ENCODE measurements at regions not wholly inside any gene's neighbourhood (a gene's known extent, or its start where the extent isn't known, plus 50 kb on each side); places are given as distances from the start of the nearest gene placed in this dataset.
A peak's percentile ranks its signal among the peaks of the same experiment; 100 is the strongest.
"Not testable (repeated sequence)": the region's sequence is repeated elsewhere in the genome, so short reads cannot be mapped to it uniquely, and the experiment has no call there.

DNA sequence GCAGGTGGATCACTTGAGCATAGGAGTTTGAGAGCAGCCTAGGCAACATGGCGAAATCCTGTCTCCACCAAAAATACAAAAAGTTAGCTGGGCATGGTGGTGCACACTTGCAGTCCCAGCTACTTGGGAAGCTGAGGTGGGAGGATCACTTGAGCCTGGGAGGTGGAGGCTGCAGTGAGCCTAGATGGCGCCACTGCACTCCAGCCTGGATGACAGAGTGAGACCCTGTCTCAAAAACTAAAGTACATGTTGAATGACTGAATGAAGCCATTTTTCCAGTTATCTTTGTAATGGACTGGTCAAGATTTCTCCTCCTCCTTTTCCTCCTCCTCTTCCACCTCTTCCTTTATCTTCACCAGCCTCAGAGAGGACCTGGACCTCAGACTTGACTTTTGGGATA lies 272.0 kb downstream of the SMAD2 start:
- DNase-seq, result no peak

DNA sequence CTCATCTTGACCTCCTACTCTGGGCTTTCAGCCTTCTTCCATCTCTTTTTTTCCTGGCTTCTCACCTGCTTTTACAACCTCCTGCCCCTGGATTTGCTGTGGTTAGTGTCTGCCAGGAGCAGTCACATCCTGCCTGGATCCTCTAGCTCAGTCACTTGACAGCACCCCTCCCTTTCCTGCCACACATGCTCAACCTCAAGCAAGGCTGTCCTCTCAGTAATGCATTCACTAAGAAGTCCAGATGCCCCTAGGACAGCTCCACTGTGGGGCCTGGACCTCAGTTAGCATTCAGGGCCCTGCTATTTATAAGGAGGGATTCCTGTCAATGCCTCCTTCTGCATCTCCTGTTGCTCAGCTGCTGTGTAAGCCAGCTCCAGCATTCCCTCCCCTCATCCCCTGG lies 275.5 kb downstream of the SMAD2 start:
- DNase-seq, result no peak

DNA sequence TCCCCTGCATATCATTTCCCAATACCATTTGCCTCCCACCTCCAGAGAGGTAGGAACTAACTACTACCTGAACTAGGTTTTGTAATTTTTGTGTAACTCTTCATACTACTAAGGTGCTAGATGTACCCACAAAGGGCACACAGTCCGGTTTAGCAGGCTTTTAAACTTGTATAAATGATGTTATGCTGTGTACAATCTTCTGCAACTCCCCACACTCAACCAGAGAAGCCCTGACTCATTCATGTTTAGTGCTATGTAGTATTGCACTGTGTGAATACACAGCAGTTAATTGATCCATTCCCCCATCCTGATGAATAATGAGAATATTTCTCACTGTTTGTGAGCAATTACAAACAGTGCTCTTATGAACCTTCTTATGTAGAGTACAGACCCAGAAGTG lies 285.6 kb downstream of the SMAD2 start:
- DNase-seq, result no peak

DNA sequence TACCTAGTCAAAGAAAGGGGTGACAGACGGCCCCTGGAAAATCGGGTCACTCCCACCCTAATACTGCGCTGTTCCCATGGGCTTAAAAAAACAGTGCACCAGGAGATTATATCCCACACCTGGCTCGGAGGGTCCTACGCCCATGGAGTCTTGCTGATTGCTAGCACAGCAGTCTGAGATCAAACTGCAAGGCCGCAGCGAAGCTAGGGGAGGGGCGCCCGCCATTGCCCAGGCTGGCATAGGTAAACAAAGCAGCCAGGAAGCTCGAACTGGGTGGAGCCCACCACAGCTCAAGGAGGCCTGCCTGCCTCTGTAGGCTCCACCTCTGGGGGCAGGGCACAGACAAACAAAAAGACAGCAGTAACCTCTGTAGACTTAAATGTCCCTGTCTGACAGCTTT lies 292.9 kb downstream of the SMAD2 start:
- DNase-seq, result not testable (repeated sequence)

DNA sequence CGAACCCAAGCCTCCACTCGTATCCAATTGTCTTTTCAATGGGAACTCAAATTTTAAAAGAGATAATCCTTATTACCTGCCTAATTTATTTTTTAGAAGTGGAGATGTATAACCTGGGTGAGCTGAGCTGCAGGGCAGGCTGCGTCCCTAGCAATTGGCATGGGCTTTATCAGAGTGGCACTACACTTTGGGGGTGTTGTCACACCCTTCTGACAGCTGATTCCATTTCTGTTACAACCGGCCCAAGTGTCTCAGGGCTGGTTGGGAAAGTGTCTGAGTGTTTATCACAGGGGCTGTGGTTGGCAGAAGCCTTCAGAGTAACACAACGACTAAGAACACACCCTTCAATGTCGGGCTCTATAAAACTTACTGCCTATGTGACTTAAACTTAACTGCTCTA lies 295.0 kb downstream of the SMAD2 start:
- no peak for DNase-seq

DNA sequence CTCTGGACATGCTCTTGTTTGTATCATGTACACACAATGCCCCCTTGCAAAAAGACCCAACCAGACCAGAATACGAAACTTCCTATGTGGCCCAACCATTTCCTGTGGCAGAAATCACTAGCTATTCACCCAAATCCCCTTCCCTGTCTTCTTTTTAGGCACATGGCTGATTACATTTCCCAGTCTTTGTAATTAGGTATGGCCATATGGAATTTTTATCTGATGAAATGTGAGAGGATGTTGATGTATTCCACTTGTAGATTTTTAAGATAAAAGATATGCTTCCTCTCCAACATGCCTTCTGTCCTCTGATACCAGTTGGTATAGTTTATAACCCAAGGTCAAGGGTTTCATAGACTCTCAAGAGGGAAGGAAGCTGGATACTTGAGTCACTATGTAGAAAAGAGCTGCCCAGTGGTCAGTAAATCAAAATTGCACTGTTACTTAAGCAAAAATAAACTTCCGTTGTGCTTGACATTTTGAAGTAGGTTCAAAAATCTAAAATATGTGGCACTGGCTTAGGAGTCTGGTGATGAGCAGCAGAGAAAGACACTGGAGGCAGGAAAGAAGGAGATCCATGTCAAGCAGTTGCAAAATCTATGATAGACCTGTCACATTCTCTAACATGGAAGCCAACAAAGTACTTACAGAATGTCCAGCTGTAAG lies 297.4 kb downstream of the SMAD2 start:
- DNase-seq, result no peak

DNA sequence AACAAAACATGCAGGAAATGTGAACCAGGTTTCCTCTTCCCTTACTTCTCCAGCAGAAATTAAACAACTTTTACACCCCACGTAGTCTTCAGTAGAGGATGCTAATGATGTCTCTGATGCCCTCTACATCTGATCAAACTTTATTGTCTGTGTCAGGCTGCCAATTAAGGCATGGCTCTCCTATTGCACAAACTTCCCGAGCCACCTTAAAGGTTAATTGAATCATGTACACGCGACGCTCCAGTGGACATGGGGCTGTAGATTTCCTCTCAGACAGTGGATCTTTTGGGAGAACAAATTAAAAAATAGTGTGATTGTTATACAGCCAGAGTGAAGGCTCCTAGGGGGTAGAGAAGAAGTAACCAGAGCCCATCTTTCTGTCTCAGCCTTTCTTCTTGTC lies 301.6 kb downstream of the SMAD2 start:
- DNase-seq, result peak; percentile 11

DNA sequence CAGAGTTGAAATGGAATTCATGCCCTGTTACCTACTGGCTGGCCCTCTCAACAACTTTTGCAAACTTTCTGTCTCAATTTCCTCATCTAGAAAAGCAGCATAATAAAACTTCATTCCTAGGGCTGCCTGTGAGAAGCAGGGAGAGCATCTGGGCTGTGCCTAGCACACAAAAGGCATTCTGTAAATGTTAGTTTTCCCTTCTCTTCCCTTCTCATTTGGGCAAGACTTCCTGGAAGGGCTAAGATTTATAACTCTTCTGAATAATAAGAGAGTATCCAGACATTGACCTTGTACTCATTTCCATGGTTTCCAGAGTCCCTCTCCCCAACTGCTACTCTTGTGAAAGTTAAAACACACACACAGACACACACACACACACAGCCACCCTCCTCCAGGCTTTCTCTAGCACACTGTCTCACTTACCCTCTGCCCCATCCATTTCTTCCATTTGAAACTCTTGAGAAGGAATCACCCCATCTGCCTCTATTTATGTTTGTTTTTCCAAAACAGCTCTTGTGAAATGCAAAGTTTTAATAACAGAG lies 302.1 kb downstream of the SMAD2 start:
- no peak for DNase-seq

DNA sequence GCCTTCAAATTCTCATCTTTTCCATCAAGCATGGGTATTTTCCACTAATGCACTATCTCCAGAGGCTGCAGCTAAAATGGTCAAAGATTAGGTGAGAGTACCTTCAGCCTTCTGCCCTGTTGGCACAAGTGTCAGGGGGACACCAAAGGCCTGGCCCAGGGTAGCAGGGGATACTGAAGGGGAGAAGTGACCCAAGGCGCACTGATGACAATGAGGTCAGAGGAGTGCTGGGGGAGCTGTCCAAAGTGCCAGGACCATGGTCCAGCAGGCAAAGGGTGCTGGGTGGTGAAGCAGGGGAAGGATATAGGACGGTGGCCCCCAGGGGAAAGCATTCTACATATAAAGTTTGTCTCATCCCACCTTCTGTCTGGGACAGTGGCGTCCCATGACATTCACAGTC lies 303.4 kb downstream of the SMAD2 start:
- DNase-seq, result peak; percentile 30

DNA sequence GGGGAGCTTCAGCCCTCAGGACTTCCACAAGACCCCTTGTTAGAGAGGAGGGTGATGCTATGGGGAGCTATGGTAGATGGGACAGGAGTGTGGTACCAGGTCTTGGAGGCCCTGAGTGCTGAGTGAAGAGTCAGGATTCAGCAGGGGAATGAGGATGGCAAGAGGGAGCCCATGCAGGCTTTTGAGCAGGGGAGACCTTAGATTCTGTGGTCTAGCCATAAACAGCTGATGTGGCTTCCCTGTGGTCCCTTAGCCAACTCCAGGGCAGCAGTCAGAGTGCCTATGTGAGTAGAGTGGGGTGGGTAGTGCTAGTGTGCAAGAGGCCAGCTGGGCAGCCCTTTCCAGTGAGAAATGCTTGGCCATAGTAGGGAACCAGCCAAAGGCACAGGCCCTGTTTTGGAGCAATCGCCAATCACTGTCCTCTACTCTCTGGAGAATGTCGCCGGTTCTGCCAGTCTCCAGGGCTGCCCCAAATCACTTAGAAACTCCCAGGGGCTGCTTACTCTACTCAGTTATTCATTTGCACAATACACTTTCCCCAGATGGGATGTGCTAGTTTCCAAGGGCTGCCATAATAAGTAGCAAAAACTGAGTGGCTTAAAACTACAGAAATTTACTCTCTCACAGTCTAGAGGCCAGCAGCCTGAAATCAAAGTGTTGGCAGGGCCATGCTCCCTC lies 310.5 kb downstream of the SMAD2 start:
- peak; percentile 23 for DNase-seq

DNA sequence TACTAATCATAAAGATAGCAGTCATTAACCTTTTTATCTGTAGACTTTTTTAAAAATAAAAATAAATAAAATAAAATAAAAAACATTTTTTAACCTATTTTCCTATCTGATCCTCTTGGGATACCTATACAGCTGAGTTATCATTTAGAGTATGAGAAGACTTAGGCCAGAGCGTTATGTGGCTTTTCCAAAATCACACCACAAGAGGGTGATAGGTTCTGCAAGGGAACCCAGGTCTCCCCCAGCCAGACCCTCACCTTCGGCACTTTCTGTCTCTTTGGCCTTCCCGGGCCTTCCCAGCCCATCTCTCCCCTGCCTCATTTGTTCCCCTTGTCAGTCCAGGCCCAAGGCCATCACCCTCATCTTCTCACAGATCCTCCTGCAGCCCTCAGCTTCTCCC lies 311.7 kb downstream of the SMAD2 start:
- peak; percentile 12 for DNase-seq

DNA sequence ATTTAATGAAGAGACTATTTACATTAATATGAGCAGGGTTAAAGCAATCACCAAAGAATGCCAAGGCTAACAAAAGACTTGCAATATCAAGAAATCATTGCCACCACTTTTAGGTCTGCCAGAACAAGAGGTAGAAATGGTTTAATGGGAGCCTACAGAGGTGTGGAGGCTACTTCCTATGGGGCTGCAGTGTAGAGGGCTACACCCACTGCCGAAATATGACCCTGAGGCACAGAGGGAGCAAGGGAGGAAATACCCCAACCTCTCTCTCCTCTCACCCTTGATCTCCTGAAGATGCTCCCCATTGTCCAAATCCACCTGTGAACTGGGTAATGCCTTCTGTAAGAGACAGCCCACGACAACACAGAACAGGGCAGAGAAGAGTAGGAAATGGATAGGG lies 315.4 kb downstream of the SMAD2 start:
- peak; percentile 17 for DNase-seq

DNA sequence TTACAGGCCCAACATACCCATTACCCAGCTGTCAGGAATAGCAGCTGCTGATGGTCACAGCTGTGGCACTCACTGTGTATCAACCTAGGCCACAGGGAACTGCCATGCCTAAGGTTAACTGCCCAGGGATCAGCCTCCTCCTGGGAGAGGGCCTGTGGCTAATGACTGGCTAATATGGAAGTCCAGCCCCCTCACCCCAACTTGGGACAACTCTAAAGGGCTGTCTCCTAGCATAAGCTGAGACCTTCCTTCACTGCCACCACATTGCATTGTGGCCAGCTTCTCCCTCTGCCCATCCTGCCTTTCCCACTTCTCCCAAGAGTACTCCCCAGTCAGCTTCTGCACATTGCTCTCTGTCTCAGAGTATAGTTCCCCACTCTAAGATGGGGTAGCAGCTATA lies 316.5 kb downstream of the SMAD2 start:
- DNase-seq, result peak; percentile 35

DNA sequence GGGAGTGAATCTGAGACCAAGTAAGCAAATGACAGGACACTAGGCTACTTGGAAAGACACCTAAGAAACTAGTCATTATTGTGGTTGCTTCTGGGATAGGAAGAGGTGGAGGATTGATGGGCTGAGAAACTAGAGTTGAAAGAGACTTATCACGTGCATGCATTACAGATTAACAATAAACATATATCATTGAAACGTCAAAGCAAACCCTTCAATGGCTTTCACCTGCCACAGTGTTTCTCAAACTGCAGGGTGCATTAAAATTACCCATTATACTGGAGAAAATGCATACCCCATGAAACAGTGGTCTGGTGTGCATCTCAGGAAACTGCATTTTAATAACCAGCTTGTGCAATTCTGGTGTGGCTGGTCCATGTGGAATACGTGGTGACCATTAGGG lies 318.8 kb downstream of the SMAD2 start:
- no peak for DNase-seq

DNA sequence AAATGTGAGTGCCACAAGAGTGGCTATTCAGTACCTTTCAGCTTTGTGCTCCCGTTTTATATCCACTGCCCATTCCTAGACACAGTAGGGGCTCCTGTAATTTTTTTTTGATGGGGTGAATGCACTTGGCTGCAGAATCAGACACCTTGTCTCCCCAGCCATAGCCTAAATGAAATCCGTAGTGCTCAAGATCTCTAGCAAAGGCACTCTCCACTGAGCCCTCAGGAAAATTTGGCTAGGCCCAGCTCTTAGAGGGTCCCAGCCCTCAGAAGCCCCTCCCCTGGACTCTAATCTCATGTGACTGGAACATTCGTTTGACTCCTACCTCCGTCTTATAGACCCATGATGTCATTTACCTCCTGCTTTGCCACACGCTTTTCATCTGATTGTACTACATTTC lies 323.9 kb downstream of the SMAD2 start:
- DNase-seq, result peak; percentile 32

DNA sequence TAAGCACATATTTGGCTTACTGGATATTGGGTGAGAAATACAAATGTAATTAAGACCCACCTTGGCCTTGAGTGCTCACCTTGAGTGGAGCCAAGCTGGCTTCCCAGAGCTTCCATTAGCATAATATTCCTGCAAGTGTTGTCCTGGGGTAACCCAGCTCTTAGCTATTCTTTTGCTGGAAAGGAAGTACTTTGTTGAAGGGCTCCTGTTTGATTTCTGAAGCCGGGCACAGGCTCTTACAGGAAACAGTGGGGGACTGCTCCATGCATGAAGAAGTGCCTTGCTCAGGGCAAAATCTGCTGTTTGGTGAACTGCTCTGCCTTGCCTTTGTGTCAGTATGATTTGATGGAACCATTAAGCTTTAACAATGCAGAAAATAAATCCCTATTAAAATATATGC lies 325.4 kb downstream of the SMAD2 start:
- DNase-seq, result peak; percentile 42

DNA sequence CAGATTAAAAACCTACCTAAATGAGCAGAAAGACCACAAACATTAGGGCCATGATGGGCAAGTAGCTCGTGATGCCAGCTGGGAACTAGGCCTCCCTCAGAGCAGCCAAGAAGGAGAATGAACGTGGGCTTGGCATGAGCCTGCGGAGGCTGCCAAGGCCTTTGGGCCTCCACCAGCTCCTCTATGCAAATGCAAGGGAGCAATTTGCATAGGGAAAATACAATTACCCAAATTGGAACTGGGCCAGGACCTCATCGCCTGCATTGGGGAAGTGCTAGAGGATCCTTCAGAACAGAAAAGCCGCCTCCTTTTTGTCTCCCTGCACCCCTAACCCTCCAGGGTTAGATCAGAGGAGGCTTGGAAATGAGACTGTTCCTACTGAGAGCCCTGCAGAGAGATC lies 326.4 kb downstream of the SMAD2 start:
- DNase-seq, result peak; percentile 49

DNA sequence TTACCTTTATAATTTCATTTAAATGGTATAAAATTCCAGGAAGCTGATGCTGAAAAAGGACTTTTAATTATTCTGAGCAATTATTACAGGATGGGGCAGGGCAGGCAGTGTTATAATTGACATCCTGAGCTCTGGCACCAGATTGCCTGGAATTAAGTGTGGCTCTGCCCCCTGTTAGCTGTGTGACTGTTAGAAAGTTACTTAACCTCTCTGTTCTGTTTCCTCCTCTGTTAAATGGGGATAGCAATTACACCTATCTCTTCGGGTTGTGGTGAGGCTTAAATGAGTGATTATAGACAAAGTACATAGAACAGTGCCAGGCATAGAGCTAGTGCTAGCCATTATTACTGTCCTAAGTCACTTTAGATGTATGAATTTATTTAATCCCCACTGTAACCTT lies 327.3 kb downstream of the SMAD2 start:
- peak; percentile 20 for DNase-seq

DNA sequence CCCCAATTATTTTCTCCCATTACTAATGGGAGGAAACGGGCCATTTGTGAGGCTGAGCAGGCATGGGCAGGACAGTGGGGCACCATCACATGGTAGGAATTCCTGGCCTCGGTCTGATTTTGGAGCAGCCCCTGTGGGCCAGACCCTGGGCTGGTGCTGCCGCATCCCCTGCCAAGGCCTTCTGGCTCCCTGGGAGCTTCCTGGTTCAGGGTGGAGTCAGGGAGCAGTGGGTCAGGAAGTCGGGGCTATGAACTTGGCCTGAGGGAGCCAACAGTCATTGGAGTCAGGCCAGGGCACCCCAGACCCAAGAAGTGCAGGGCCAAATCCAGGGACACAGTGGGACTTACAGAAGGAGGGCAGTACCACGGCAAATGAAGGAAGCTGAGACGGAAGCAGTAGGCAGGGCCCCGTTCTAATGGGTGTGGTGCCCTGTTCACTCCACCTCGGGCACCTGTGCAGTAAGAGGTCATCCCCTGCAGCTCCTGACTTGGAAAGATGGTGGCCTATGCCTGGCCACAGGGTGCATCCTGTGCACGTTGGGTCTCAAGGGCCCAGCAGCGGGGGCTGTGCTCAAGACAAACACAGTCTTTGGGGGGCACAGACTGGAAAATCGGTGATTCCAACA lies 328.1 kb downstream of the SMAD2 start:
- no peak for DNase-seq

DNA sequence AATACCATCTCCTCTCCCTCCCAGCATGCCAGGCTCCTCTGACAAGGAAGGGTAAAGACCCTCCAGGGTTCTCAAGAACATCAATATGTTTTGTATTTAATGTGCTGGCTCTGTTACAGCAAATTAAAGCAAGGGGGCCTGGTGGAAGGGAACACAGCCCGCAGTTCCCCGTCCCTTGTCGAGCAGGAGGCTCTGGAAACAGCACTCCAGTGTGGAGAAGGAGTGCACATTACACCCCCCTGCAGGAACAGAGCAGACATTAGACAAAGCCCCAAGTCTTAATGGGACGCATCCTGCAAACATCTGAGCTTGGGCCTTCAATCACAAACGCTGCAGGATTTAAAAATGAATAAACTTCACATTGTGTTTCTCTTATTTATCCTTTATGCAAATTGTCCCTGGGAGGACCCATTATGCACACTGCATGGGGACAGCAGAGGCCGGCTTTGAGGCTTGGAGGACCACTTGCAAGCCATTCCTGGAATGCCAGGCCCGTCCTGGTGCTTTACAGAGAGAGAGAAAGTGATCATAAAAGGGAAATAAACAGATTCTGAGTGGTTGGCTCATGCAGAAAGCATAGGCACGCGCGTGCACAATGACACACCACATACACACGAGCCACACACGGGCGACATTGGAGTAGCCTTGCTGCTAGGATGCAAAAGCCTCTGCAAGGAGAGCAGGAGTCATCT lies 328.7 kb downstream of the SMAD2 start:
- peak; percentile 55 for DNase-seq

DNA sequence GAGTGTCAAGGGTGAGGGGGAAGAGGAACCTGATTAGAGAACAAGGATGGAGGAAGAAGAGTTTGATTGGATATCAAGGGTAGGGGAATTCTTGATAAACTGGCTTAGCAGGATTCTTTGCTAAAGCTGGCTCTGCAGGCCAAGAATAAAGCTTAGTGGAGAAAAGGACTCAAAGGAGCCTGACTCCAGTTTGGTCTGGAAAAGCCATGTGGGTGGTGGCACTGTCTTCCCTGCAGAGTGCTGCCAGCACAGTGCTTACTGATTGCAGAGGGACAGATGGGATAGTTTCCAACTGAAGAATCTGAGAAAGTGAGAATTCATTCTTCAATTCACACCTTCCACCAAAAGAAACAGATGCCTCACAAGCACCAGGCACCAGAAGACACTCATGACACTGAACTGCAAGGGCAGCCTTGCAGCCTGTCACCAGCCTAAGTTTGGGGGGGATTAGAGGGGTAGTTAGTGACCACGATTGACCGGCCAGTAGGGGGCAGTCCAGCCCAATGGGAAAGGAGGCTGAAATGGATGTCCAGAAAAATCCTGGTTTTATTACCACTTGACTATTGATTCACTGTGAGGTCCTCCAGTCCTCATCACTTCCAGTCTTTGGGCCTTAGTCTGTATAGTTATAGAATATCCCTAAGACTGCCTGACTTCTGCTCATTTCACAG lies 334.5 kb downstream of the SMAD2 start:
- DNase-seq, result peak; percentile 68

DNA sequence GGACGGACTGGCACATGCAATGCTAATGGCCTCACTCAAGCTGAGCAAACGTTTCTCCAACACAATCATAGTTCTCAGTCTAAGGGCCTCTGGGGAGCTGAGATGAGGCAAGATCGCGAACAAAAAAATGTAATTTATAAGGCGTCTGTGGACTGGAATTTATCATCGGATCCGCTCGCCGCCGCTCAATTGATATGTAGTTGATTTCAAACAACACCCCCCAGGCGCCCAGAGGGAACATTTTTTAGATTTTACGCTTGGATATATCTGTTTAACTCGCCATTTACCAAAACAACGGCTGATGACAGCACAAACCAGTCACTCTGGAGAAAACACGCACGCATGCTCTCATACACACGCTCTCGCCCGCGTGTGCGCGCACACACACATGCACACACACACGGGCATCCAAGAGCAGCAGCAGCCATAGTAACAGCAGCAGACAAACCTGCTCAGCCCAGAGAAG lies 335.8 kb downstream of the SMAD2 start:
- DNase-seq, result no peak

Data from islet precursor cell (in vitro differentiated cells).